Omental fat pad (tissue), 3 donors: ENCODE measurements at regions not wholly inside any gene's neighbourhood (a gene's known extent, or its start where the extent isn't known, plus 50 kb on each side); places are given as distances from the start of the nearest gene placed in this dataset.
"Not testable (repeated sequence)": the region's sequence is repeated elsewhere in the genome, so short reads cannot be mapped to it uniquely, and the experiment has no call there.

Source experiments
- ATAC-seq: fragments of 150-250 bp; one replicate; pipeline ENCODE4 v1.9.1; 2016; ENCODE audit warnings: mild to moderate bottlenecking, moderate library complexity; ENCODE audit not compliant: low FRiP score
- DNase-seq: peaks from one replicate; pipeline ENCODE4 v3.0.0-alpha.2; 2019; ENCODE audit warnings: low spot score
- TF ChIP-seq, protein P1 (sequence below), 3 donors: fragments of 450-650 bp; IDR thresholded peaks; one replicate each; pipeline ENCODE4 v1.5.1; 2016 to 2017; ENCODE audit warnings: antibody characterized with exemption in 3 of 3, mild to moderate bottlenecking in 3 of 3, moderate library complexity in 2 of 3

DNA sequence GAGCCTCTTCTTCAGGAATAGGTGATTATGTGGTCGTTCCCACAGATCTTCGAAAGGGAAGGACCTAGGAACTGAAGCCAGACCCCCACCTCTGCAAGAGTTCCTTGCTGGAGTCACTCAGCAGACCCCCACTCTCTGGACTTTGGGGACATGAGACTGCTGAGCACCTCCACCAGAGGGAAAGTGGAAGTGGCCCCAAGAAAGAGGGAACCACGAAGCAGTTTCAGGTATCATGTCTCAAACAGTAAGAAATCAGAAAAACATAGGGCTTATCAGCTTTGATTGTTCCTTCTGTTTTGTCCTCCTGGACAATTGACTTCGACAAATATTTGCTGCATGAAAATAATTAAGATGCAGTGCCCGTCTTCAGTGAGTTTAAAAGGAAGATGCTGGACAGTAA is 98.9 kb downstream of the CDRT15L2 start:
- not testable (repeated sequence) for DNase-seq, ATAC-seq

DNA sequence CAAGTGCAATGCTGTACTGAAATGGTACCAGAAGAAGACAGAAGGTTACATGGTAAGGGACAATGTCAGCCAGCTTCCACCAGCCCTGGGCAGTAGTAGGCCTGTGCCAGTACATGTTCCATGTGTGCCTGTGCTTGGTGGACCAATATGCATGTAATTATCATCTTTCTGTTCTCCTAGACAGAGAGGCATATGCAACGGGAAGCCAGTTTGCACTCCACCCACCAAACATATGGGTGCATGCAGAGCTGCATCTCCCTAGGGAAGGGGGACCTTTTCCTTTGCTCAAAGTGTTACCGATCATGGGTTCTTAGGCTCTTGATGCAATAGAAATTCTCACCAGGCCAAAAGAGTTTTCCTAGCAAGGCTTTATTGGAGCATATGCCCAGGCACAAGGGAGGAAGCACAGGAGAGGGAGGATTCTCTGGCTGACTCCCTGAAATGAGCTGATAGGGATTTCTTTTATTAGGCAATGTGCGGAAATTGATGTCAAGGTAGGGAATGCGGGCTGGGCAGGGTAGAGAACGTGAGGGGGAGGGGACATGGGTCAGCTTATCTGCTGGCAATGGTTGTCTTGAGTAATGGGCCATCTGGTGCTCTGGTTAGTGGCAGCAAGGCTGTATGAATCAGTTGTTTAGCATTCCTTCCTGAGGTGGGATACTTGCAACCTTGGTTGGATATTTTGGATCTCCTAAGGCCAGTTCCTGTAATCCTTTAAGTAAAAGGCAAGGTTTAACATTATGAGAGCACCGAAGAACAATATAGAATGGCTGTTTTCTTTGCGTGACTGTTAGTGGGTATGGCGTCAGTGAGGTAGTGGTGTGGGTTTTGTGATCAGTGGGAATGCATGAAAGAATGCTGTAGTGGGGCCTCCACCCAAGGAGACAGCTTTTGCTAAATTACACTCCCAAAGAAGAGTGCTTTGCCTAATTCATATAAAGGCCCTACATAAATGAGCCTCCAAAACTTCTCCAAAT is 102.5 kb downstream of the CDRT15L2 start:
- peak; percentile 97 for ATAC-seq
- not testable (repeated sequence) for DNase-seq

DNA sequence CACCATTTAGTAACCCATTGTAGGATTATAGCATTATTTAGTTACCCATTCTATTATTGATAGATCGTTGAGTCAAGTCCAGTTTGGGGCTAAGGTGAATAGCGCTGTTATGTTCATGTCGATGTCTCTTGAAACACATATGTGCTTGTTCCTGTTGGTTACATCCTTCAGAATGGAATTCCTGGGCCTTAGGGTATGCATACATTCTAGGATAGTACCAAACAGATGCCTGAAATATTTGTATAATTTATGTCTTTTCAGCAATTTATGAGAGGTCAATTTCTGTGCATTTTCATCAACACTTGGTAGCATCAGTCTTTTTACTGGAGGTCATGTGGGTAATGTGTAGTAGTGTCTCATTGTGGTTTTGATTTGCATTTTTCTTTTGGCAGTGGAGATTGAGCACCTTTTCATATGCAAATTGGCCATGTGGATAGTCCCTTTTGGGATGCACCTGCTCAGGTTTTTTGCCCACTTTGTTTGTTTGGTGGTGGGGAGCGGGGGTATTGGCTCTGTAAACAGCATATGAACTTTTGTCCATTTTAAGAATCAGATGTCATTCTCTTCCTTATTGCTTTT is 104.2 kb downstream of the CDRT15L2 start:
- not testable (repeated sequence) for ATAC-seq, DNase-seq

DNA sequence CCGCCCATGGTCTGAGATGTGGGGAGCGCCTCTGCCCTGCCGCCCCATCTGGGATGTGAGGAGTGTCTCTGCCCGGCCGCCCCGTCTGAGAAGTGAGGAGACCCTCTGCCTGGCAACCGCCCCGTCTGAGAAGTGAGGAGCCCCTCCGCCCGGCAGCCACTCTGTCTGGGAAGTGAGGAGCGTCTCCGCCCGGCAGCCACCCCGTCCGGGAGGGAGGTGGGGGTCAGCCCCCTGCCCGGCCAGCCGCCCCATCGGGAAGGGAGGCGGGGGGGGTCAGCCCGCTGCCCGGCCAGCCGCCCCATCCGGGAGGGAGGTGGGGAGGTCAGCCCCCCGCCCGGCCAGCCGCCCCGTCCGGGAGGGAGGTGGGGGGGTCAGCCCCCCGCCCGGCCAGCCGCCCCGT is 105.5 kb downstream of the CDRT15L2 start:
- not testable (repeated sequence) for ATAC-seq, DNase-seq

DNA sequence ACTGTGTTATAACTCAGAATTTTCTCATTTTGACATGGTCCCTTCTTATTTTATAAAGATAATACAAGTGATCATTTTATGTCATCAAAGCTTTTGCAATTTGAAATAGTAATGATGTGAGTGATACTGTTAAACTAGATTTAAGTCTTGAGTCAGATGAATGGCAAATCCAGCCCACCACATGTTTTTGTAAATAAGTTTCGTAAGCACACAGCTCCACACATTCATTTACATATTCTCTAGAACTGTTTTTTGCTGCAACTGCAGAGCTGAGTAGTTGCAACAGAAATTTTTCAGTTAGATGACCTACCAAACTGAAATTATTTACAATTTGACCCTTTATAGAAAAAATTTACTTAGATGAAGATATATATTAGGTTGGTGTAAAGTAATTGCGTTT is 108.1 kb downstream of the CDRT15L2 start:
- not testable (repeated sequence) for DNase-seq, ATAC-seq

DNA sequence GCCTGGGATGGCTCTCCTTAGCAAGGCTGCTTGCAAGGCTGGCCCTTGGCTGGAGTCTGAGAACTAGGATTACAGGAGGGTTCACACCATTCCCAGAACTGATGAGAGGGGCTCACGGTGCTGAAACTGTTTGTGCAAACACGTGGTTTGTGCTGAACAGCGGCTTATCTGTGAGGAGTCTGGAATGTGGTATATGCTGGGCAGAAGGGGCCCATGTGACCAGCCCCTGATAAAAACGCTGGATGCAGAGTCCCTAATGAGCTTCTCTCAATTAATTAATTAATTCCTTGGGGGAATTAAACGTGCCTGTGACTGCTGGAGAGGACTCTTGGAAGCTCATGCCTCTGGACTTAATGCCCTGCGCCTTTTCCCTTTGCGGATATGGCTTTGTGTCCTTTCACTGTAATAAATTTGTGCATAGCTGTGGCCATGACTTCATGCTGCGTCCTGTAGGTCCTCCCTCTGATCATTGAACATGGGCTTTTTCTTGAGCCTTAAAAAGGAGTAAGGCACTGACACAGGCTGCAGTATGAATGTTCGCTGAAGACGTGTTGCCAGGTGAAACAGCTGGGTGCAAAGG is 109.7 kb downstream of the CDRT15L2 start:
- DNase-seq, ATAC-seq: not testable (repeated sequence)

DNA sequence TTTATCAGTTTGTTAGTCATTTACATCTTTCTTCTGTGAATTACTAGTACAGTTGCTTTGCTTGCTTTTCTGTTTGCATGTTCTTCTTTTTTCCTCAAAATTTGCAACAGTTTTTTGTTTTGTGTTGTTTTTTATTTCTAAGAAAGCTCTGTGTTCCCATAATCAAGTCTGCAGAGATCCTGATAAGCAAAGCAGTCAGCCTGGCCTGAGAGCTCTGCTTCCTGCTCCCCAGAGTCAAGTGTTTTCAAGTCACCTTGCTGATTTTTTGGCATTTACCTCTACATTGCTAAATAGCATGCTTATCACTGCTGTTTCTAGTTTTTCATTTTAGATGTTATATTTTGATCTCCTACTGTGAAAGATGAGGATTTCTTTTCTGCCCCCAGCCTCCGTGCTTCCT is 113.2 kb downstream of the CDRT15L2 start:
- not testable (repeated sequence) for DNase-seq, ATAC-seq

DNA sequence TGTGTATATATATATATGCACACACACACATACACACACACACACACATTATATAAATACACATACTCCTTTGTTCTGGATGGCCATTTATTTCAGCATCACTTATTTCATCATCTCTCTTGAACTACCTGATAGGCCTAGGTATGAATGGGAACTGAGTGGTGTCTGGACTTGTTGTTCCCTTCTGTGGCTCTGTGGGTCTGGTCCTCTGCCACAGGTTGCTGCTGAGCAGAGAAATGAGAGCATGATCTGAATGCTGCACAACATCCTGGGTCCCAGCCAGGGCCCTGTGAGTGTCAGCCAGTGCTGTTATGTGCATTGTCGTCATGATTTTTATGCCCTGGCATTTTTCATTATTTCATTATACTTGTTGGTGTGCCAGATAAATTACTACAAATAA is 116.3 kb downstream of the CDRT15L2 start:
- not testable (repeated sequence) for ATAC-seq, DNase-seq

DNA sequence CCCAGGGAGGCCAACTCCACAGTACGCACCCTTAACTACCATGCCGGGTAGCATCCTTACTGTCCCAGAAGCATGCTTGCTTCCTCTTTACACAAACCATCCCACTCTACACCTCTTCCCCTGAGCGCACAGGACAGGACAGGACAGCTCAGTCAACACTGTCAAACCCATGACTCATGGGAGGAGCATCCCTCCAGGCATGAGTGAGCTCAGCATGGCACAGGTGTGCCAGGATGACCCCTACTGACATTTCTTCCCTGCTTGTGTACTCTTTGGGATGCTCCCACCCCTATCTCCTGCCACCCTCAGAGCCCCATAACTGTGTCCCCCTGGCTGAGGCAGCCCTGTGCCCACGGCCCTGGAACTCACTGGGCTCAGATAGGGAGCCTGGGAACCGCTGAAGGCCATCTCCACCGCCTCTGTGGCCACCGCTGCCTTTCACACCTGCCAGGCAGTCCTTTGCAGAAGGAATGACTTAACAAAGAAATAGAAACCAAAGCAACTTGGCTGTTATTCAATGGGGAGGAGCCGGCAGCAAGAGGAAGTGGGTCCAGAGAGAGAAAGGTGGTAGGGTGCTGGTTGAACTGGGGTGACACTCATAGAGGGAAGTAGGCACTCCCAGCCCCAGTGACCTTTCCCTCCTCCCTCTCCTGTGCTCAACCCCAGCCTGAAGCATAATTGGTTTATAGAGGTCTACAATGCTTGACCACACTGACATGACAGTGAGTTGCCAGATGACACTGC is 119.1 kb downstream of the CDRT15L2 start:
- not testable (repeated sequence) for ATAC-seq, DNase-seq

DNA sequence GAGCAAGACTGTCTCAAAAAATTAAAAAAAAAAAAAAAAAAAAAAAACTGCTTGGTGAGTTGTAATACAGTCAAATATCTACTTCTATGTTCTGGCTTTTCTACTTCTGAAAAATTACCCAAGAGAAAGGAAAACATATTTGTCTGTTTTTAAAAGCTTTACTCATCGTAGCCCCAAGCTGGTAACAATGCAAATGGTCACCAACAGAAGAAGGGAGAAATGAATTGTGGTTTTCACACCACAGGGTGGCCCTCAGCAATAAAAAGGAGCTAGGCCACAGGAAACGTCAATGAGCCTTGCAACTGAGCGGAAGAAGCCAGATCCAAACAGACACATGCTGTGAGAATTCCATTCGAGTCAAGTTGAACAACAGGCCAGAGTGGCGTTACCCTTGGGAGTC is 121.0 kb downstream of the CDRT15L2 start:
- not testable (repeated sequence) for ATAC-seq, DNase-seq

DNA sequence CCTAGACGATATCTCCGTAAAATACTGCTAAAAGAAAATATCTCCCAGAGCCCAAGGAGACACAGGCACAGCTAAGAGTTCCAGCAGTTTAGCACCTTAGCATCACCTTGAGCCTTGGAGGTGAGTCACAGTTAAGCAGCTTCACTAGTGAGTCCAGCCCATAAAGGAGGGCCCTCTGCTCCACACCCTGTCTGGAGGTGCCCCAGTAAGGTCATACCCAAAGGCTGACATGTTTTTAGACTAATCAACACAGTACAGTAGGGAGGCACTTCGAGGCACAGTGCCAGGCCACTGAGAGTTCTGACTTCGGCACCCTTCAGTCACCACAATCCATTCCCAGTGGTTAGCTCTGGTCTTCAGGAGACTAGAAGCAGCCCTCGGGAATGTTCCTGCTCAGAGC is 121.8 kb downstream of the CDRT15L2 start:
- not testable (repeated sequence) for ATAC-seq, DNase-seq

DNA sequence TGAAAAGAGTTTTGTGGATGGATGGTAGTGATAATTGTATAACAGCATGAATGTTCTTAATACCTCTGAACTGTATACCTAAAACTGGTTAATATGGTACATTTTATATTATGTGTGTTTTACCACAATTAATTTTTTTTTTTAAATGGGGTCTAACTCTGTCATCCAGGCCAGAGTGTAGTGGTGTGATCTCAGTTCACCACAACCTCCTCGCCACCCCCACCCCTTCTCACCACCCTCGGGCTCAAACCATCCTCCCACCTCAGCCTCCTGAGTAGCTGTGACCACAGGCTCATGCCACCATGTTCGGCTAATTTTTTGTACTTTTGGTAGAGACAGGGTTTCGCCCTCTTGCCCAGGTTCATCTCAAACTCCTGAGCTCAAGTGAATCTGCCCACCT is 123.2 kb downstream of the CDRT15L2 start:
- no peak for ATAC-seq
- DNase-seq, result no peak
- TF ChIP-seq, protein P1, sequence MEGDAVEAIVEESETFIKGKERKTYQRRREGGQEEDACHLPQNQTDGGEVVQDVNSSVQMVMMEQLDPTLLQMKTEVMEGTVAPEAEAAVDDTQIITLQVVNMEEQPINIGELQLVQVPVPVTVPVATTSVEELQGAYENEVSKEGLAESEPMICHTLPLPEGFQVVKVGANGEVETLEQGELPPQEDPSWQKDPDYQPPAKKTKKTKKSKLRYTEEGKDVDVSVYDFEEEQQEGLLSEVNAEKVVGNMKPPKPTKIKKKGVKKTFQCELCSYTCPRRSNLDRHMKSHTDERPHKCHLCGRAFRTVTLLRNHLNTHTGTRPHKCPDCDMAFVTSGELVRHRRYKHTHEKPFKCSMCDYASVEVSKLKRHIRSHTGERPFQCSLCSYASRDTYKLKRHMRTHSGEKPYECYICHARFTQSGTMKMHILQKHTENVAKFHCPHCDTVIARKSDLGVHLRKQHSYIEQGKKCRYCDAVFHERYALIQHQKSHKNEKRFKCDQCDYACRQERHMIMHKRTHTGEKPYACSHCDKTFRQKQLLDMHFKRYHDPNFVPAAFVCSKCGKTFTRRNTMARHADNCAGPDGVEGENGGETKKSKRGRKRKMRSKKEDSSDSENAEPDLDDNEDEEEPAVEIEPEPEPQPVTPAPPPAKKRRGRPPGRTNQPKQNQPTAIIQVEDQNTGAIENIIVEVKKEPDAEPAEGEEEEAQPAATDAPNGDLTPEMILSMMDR (IDR thresholded peaks at IDR 0.05), result no peak

DNA sequence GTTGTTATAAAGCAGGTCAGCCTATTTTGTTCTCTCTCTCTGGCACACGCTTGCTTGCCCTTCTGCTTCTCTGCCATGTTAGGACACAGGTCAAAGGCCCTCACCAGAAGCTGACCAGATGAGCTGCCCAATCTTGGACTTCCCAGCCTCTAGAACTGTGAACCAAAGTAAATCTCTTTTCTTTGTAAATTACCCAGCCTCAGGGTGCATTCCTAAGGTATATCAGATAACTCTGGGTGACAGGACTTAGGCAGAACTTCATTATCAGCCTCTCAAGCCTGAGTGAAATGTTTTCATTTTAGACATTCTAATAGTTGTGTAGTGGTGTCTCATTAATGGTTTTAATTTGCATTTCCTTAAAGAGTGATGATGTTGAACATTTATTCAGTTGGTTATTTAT is 124.3 kb downstream of the CDRT15L2 start:
- DNase-seq, result no peak
- no peak for ATAC-seq
- TF ChIP-seq, protein P1 (IDR thresholded peaks at IDR 0.05), result no peak

DNA sequence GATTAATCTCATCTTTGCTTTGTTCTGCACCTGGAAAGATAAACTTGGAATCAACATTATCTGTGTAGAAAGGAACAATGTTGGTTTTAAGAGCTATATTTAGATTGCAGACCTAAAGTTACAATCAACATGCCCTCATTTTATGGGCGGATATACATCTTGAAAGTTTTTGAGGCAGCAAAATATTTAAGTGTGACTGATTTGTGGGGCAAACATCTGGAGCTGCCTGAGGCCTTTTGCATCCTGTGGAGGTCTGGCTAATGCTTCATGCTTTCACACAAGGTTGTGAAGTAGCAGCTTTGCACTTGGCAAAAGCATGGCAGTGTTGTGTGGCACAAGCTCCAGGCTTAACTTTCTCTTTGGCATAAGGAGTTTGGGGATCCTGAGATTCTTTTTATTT is 125.7 kb downstream of the CDRT15L2 start:
- not testable (repeated sequence) for DNase-seq, ATAC-seq
